ENCODE measurements at regions not wholly inside any gene's neighbourhood (a gene's known extent, or its start where the extent isn't known, plus 50 kb on each side); places are given as distances from the start of the nearest gene placed in this dataset.
"Not testable (repeated sequence)": the region's sequence is repeated elsewhere in the genome, so short reads cannot be mapped to it uniquely, and the experiment has no call there.

- no peak for TF ChIP-seq CTCF (IDR thresholded peaks at IDR 0.05)
- Mint-ChIP-seq H3K27me3 (ENCODE audit: unreplicated experiment) (peaks cover 19% of the 10 kb centered on the region), H3K27ac (ENCODE audit: unreplicated experiment) (peak overlapping the region; percentile 12), H3K4me3 (ENCODE audit: unreplicated experiment) (no peak overlapping the region), H3K36me3 (ENCODE audit: unreplicated experiment) (peaks cover 3% of the 10 kb centered on the region), H3K4me1 (ENCODE audit: unreplicated experiment) (peaks cover 35% of the 10 kb centered on the region), H3K9me3 (ENCODE audit: unreplicated experiment) (no peaks in the 10 kb centered on the region)
- no peak for DNase-seq (ENCODE audit: extremely low spot score, unreplicated experiment)
Observed at GRCh38 chr3:22377421-22377820, 626.4 kb upstream of the ZNF385D start.

- Mint-ChIP-seq H3K27ac (ENCODE audit: unreplicated experiment) (no peak overlapping the region), H3K36me3 (ENCODE audit: unreplicated experiment) (no peaks in the 10 kb centered on the region), H3K4me3 (ENCODE audit: unreplicated experiment) (no peak overlapping the region), H3K27me3 (ENCODE audit: unreplicated experiment) (peaks cover 7% of the 10 kb centered on the region), H3K4me1 (ENCODE audit: unreplicated experiment) (peaks cover 28% of the 10 kb centered on the region), H3K9me3 (ENCODE audit: unreplicated experiment) (no peaks in the 10 kb centered on the region)
- no peak for TF ChIP-seq CTCF (IDR thresholded peaks at IDR 0.05)
- no peak for DNase-seq (ENCODE audit: extremely low spot score, unreplicated experiment)
Observed at GRCh38 chr3:22378869-22379268, 627.9 kb upstream of the ZNF385D start.

GRCh38 chr3:22380253-22380652, 629.2 kb upstream of the ZNF385D start:
- H3K36me3 Mint-ChIP-seq (ENCODE audit: unreplicated experiment), result no peaks in the 10 kb centered on the region
- no peak overlapping the region for H3K4me3 Mint-ChIP-seq (ENCODE audit: unreplicated experiment)
- no peak for TF ChIP-seq CTCF (IDR thresholded peaks at IDR 0.05)
- no peak overlapping the region for H3K27ac Mint-ChIP-seq (ENCODE audit: unreplicated experiment)
- peaks cover 28% of the 10 kb centered on the region for H3K4me1 Mint-ChIP-seq (ENCODE audit: unreplicated experiment)
- peaks cover 3% of the 10 kb centered on the region for H3K9me3 Mint-ChIP-seq (ENCODE audit: unreplicated experiment)
- H3K27me3 Mint-ChIP-seq (ENCODE audit: unreplicated experiment), result peaks cover 6% of the 10 kb centered on the region
- DNase-seq (ENCODE audit: extremely low spot score, unreplicated experiment), result no peak

- not testable (repeated sequence) for DNase-seq (ENCODE audit: extremely low spot score, unreplicated experiment); H3K27ac Mint-ChIP-seq (ENCODE audit: unreplicated experiment)
- peak overlapping the region; percentile 28 for H3K4me3 Mint-ChIP-seq (ENCODE audit: unreplicated experiment)
Observed at GRCh38 chr3:22381564-22381963, 630.6 kb upstream of the ZNF385D start.

GRCh38 chr3:22383285-22383684, 632.3 kb upstream of the ZNF385D start:
- TF ChIP-seq CTCF (IDR thresholded peaks at IDR 0.05), result no peak
- H3K36me3 Mint-ChIP-seq (ENCODE audit: unreplicated experiment), result no peaks in the 10 kb centered on the region
- peaks cover 18% of the 10 kb centered on the region for H3K27me3 Mint-ChIP-seq (ENCODE audit: unreplicated experiment)
- H3K4me3 Mint-ChIP-seq (ENCODE audit: unreplicated experiment), result no peak overlapping the region
- DNase-seq (ENCODE audit: extremely low spot score, unreplicated experiment), result no peak
- H3K27ac Mint-ChIP-seq (ENCODE audit: unreplicated experiment), result no peak overlapping the region
- peaks cover 12% of the 10 kb centered on the region for H3K4me1 Mint-ChIP-seq (ENCODE audit: unreplicated experiment)
- peaks cover 3% of the 10 kb centered on the region for H3K9me3 Mint-ChIP-seq (ENCODE audit: unreplicated experiment)

More at GRCh38 chr3:22381564-22381963, 630.6 kb upstream of the ZNF385D start:
- not testable (repeated sequence) for H3K9me3 Mint-ChIP-seq (ENCODE audit: unreplicated experiment); H3K36me3 Mint-ChIP-seq (ENCODE audit: unreplicated experiment)
- Mint-ChIP-seq H3K4me1 (ENCODE audit: unreplicated experiment) (peaks cover 26% of the 10 kb centered on the region), H3K27me3 (ENCODE audit: unreplicated experiment) (peaks cover 13% of the 10 kb centered on the region)

GRCh38 chr3:22386107-22386506, 635.1 kb upstream of the ZNF385D start:
- TF ChIP-seq CTCF (IDR thresholded peaks at IDR 0.05), result no peak
- H3K9me3 Mint-ChIP-seq (ENCODE audit: unreplicated experiment), result peaks cover 3% of the 10 kb centered on the region
- peaks cover 26% of the 10 kb centered on the region for H3K27me3 Mint-ChIP-seq (ENCODE audit: unreplicated experiment)
- H3K27ac Mint-ChIP-seq (ENCODE audit: unreplicated experiment), result no peak overlapping the region
- H3K4me3 Mint-ChIP-seq (ENCODE audit: unreplicated experiment), result no peak overlapping the region
- no peaks in the 10 kb centered on the region for H3K36me3 Mint-ChIP-seq (ENCODE audit: unreplicated experiment)
- no peaks in the 10 kb centered on the region for H3K4me1 Mint-ChIP-seq (ENCODE audit: unreplicated experiment)
- DNase-seq (ENCODE audit: extremely low spot score, unreplicated experiment), result no peak
